ENCODE measurements at regions not wholly inside any gene's neighbourhood (a gene's known extent, or its start where the extent isn't known, plus 50 kb on each side); places are given as distances from the start of the nearest gene placed in this dataset.

- no peak for DNase-seq (ENCODE audit: low read depth)
- in situ Hi-C loops (cut with HindIII; ENCODE audit: low sequenced_read_pairs) = no loop called here
- no peak for TF ChIP-seq CTCF (IDR thresholded peaks at IDR 0.05; ENCODE audit: low read depth, low read length, missing control alignments)
- no peak overlapping the region for H3K4me3 ChIP-seq (ENCODE audit: low read depth, low read length)
Measured at GRCh38 chr7:156274557-156274956, 366.0 kb upstream of the RNF32 start.

- in situ Hi-C loops (cut with HindIII; ENCODE audit: low sequenced_read_pairs) = no loop called here
- no peak for TF ChIP-seq CTCF (IDR thresholded peaks at IDR 0.05; ENCODE audit: low read depth, low read length, missing control alignments)
- DNase-seq (ENCODE audit: low read depth) = no peak
- H3K4me3 ChIP-seq (ENCODE audit: low read depth, low read length) = no peak overlapping the region
Measured at GRCh38 chr7:156261581-156261980, 379.0 kb upstream of the RNF32 start.

- DNase-seq (ENCODE audit: low read depth) = no peak
- no peak for TF ChIP-seq CTCF (IDR thresholded peaks at IDR 0.05; ENCODE audit: low read depth, low read length, missing control alignments)
- in situ Hi-C loops (cut with HindIII; ENCODE audit: low sequenced_read_pairs) = no loop called here
- no peak overlapping the region for H3K4me3 ChIP-seq (ENCODE audit: low read depth, low read length)
Measured at GRCh38 chr7:156257904-156258303, 382.7 kb upstream of the RNF32 start.

GRCh38 chr7:156255635-156256034 lies 384.9 kb upstream of the RNF32 start:
- no peak for DNase-seq (ENCODE audit: low read depth)
- no peak overlapping the region for H3K4me3 ChIP-seq (ENCODE audit: low read depth, low read length)
- in situ Hi-C loops (cut with HindIII; ENCODE audit: low sequenced_read_pairs) = no loop called here
- no peak for TF ChIP-seq CTCF (IDR thresholded peaks at IDR 0.05; ENCODE audit: low read depth, low read length, missing control alignments)

GRCh38 chr7:156251861-156252260 lies 388.7 kb upstream of the RNF32 start:
- in situ Hi-C loops (cut with HindIII; ENCODE audit: low sequenced_read_pairs) = no loop called here
- H3K4me3 ChIP-seq (ENCODE audit: low read depth, low read length) = no peak overlapping the region
- no peak for DNase-seq (ENCODE audit: low read depth)
- TF ChIP-seq CTCF (IDR thresholded peaks at IDR 0.05; ENCODE audit: low read depth, low read length, missing control alignments) = no peak

- H3K4me3 ChIP-seq (ENCODE audit: low read depth, low read length) = no peak overlapping the region
- no peak for DNase-seq (ENCODE audit: low read depth)
- no peak for TF ChIP-seq CTCF (IDR thresholded peaks at IDR 0.05; ENCODE audit: low read depth, low read length, missing control alignments)
- in situ Hi-C loops (cut with HindIII; ENCODE audit: low sequenced_read_pairs) = loop anchor here (5.0 kb wide), 1 partner anchor 38 kb away; no protein-coding TSS in a partner anchor
Measured at GRCh38 chr7:156240532-156240931, 400.0 kb upstream of the RNF32 start.

Measured in astrocyte of the cerebellum (primary cell).